Activated CD8-positive, alpha-beta T cell treated with anti-CD3 and anti-CD28 coated beads for 36 hours (primary cell): ENCODE measurements at regions not wholly inside any gene's neighbourhood (a gene's known extent, or its start where the extent isn't known, plus 50 kb on each side); places are given as distances from the start of the nearest gene placed in this dataset.
"Not testable (repeated sequence)": the region's sequence is repeated elsewhere in the genome, so short reads cannot be mapped to it uniquely, and the experiment has no call there.

Experiments
- ATAC-seq: fragments of 200-7000 bp; cut with Tn5 transposase; one replicate; pipeline ENCODE4 v1.10.0; 2021; ENCODE audit warnings: mild to moderate bottlenecking, moderate library complexity
- CTCF ChIA-PET: fragments of 350-600 bp; sonication (Branson Sonifier 250); formaldehyde crosslinking; loops from one replicate; lab custom pipeline; 2021; ENCODE audit warnings: antibody characterized with exemption; lab: Charles Lee
- POLR2A ChIA-PET: fragments of 350-600 bp; sonication (Branson Sonifier 250); formaldehyde crosslinking; loops from one replicate; lab custom pipeline; 2021; ENCODE audit warnings: antibody characterized with exemption; lab: Charles Lee
- DNase-seq: peaks from one replicate; pipeline ENCODE4 v3.0.0-alpha.2; 2020
- H3K27ac Mint-ChIP-seq: one replicate; pipeline ENCODE4 v1.8.0; 2021; ENCODE audit warnings: mild to moderate bottlenecking, mixed read lengths
- H3K27me3 Mint-ChIP-seq: one replicate; pipeline ENCODE4 v1.8.0; 2021; ENCODE audit warnings: mixed read lengths
- H3K36me3 Mint-ChIP-seq: one replicate; pipeline ENCODE4 v1.8.0; 2021; ENCODE audit warnings: low read depth, mixed read lengths
- H3K4me1 Mint-ChIP-seq: one replicate; pipeline ENCODE4 v1.8.0; 2021; ENCODE audit warnings: low read depth, mixed read lengths
- H3K4me3 Mint-ChIP-seq: one replicate; pipeline ENCODE4 v1.8.0; 2021; ENCODE audit warnings: mild to moderate bottlenecking, moderate library complexity, mixed read lengths
- H3K9me3 Mint-ChIP-seq: one replicate; pipeline ENCODE4 v1.8.0; 2021; ENCODE audit warnings: mixed read lengths
- CTCF ChIP-seq: fragments of 200-600 bp; IDR thresholded peaks from one replicate; pipeline ENCODE4 v1.8.0; 2022; ENCODE audit warnings: antibody characterized with exemption, mild to moderate bottlenecking
- intact Hi-C: fragments of 100-400 bp; cut with micrococcal nuclease; formaldehyde crosslinking; loops from one replicate; pipeline ENCODE4 v1.10.0; 2022

DNA sequence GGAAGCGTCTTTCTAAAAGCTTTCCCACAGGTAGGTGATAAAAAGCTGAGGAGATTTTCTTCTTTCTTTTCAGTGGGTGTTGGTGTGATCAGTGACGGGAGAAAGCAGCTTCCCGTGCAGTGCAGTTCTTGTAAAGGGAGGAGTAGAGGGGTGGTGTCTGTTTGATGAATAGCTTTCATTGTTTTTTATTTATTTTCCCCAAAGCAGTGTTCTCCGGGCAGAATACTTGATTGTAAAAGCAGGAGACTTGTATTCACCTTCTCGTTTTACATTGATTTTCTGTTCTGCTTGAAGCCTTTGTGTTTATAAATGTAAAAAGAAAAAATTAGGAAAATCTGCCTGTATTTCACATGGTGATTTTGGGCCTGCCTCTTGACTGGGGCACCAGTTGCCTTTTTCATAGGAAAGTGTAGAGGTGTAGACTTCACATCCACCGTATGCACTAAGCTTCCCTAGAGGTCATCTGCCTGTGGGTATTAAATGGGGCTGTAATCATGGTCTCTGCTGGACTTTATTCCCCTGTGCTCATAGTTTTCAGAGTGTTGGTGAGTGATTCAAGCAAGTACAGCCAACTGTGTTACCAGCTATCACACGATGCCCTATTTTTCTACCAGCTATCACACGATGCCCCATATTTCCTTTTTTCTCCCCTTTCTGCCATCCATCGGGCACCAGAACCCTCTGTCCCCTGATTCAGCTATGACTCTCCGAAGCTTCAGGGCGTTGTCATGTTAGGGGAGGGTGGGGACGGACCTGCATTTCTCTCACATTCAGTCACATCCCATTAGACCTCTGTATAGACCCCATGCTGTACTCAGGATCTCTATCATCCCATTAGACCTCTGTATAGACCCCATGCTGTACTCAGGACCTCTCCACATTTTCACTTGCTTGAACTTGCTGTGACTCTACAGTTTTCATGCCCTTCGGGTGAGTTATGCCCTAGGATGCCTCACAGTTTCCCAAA lies 526.5 kb downstream of the TRIML1 start:
- H3K27me3 Mint-ChIP-seq, result no peaks in the 10 kb centered on the region
- no peak for TF ChIP-seq CTCF
- no peaks in the 10 kb centered on the region for H3K36me3 Mint-ChIP-seq
- H3K9me3 Mint-ChIP-seq, result peaks cover 19% of the 10 kb centered on the region
- ATAC-seq (no peak), DNase-seq (no peak)
- no peaks in the 10 kb centered on the region for H3K4me1 Mint-ChIP-seq
- CTCF ChIA-PET, result no interaction called here
- intact Hi-C loops, result no loop called here
- H3K27ac Mint-ChIP-seq, result no peak overlapping the region
- no peak overlapping the region for H3K4me3 Mint-ChIP-seq
- POLR2A ChIA-PET, result no interaction called here

- DNase-seq, H3K36me3 Mint-ChIP-seq, H3K4me1 Mint-ChIP-seq, H3K27ac Mint-ChIP-seq, ATAC-seq, H3K4me3 Mint-ChIP-seq, H3K27me3 Mint-ChIP-seq, intact Hi-C loops, CTCF ChIA-PET, POLR2A ChIA-PET: not testable (repeated sequence)
- H3K9me3 Mint-ChIP-seq, result peaks cover 19% of the 10 kb centered on the region
Measured at GRCh38 chr4:188678691-188679090, 539.5 kb downstream of the TRIML1 start.

DNA sequence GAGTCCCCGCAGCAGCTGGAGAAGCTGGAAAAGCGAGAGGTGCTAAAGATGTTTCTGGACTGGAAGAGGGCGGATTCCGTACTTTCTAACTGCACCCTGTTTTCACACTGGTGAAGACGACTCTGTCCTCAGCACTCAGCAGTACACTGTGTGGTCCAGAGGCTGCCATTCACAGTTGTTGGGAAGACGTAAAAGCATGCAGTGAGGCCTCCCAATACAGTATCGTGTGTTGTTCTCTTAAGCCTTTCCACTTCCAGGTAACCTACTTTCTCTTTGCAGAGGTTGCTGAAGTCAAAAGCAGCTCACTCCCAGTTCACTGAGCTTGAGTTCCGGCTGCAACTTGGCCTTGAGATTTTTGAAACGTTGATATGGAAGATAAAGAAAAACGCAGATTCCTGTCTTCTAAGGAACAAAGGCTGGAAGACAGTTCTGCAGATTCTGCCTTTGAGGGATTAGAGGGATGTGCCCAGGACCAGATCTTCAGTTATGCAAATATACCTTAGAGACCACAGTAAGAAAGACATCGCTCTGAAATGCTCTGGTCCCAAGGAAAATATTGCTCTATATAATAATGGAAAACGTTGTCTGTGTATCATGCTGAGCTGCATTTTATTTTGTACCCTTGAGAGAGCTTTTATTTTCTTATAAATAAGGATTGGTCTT lies 540.9 kb downstream of the TRIML1 start:
- ChIA-PET POLR2A (no interaction called here), CTCF (no interaction called here)
- intact Hi-C loops, result no loop called here
- H3K4me1 Mint-ChIP-seq, result no peaks in the 10 kb centered on the region
- no peaks in the 10 kb centered on the region for H3K27me3 Mint-ChIP-seq
- ATAC-seq (no peak), DNase-seq (no peak)
- H3K4me3 Mint-ChIP-seq, result no peak overlapping the region
- H3K9me3 Mint-ChIP-seq, result peaks cover 15% of the 10 kb centered on the region
- no peaks in the 10 kb centered on the region for H3K36me3 Mint-ChIP-seq
- no peak overlapping the region for H3K27ac Mint-ChIP-seq
- no peak for TF ChIP-seq CTCF

DNA sequence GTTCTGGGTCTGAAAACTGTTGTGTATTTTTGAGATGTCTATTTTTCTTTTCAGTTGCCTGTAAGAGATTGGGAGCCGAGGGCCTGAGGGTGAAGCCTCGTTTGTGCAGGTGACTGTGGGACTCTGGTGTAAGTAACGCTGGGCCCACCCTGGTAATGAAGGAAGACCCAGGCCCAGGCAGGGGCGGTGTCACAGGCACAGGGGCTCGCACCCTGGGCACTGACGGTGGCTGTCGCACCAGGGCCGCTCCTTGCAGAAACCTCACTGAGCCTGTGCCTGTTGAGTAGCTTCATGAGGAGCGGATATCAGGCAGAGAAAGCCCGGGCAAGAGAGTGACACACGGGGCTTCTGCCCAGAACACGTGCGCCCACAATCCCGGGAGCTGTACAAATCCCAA lies 541.4 kb downstream of the TRIML1 start:
- no peak overlapping the region for H3K4me3 Mint-ChIP-seq

DNA sequence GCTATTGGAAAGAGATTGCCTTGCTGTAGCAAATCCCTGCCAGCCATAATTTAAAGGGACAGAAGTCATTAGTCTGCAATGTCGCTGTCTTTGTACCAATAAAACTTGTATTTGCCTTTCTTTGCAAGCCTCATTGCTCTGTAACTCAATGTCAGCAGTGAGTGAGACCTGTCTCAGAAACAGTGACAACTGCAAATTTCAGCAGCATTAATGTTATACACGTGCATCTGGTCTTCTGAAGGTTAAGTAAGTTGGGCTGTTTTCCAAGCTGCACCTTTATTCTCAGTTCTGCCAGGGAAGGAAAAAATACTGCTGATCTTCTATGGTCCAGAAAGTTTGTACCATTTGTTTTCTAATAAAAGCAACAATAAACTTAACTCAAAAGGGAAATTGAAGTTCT lies 543.1 kb downstream of the TRIML1 start:
- ATAC-seq (no peak), DNase-seq (no peak)
- POLR2A ChIA-PET, result no interaction called here

More for the DNA sequence above, 541.4 kb downstream of the TRIML1 start:
- H3K27me3 Mint-ChIP-seq, result no peaks in the 10 kb centered on the region
- no peak overlapping the region for H3K27ac Mint-ChIP-seq
- H3K4me1 Mint-ChIP-seq, result no peaks in the 10 kb centered on the region
- peaks cover 12% of the 10 kb centered on the region for H3K9me3 Mint-ChIP-seq
- ATAC-seq (no peak), DNase-seq (no peak)
- CTCF ChIA-PET, result no interaction called here
- intact Hi-C loops, result no loop called here
- POLR2A ChIA-PET, result no interaction called here
- no peak for TF ChIP-seq CTCF
- no peaks in the 10 kb centered on the region for H3K36me3 Mint-ChIP-seq

More for the DNA sequence above, 543.1 kb downstream of the TRIML1 start:
- peaks cover 13% of the 10 kb centered on the region for H3K9me3 Mint-ChIP-seq
- intact Hi-C loops, result no loop called here
- no peaks in the 10 kb centered on the region for H3K4me1 Mint-ChIP-seq
- no peak overlapping the region for H3K27ac Mint-ChIP-seq
- no peaks in the 10 kb centered on the region for H3K36me3 Mint-ChIP-seq
- no peak for TF ChIP-seq CTCF
- CTCF ChIA-PET, result no interaction called here
- H3K4me3 Mint-ChIP-seq, result no peak overlapping the region
- H3K27me3 Mint-ChIP-seq, result no peaks in the 10 kb centered on the region
